NCI-H82 treated with DMSO at 0.1 percent for 48 hours (cell line): ENCODE measurements at regions not wholly inside any gene's neighbourhood (a gene's known extent, or its start where the extent isn't known, plus 50 kb on each side); places are given as distances from the start of the nearest gene placed in this dataset.
"Not testable (repeated sequence)": the region's sequence is repeated elsewhere in the genome, so short reads cannot be mapped to it uniquely, and the experiment has no call there.

Source experiments
- DNase-seq: peaks from one replicate; lab custom pipeline; 2025; ENCODE audit not compliant: unreplicated experiment; lab: John Stamatoyannopoulos, UW

DNA sequence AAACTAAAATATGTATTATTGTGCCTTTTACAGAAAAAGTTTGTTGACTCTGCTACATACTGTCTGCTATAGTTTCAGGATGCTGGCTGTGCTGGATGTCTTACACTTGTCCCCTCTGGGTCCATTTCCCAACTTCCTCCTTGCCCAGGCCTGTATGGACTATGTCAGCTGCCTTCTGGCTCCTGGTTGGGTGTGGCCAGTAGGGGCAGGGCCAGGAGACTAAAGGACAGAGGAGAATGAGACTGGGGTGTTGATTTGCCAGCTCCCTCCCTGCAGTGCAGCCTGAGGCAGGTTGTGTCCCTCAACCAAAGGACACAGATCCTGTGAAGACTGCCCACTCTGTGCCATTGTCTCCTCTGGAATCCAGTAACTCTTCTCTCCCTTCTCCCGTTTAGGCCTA lies 90.6 kb upstream of the UBE2E2 start:
- DNase-seq, result no peak

DNA sequence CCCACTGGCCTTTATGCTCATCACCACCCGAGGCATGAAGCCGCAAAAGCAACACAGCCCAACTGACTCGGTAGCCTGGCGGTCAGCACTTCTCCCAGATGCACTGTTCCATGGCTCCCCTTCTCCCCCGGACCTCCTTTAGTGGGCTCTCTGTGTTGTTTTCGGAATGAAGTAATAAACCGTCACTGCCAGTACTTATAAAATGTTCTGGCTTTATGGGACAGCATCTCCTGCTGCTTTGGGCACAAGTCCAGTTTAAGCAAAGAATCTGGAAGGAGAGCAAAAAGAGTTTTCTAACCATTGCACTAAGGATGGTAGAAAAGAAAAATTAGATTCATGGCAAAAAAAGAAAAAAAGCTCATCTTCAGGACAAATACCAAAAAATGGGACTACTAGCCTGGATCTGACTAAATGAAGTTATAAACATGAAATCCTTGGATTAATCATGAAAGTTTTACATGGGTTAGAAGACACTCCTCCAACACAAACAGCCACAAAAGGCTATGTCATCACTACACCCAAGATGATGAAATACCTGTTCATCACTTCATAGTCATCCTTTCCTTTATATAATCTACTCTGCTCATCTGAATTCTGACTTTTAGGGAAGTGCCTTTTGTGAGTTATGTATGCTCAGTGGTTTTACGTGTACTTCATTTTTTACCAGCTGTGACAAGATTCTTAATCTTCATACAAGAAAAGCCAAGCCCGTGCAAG lies 89.5 kb upstream of the UBE2E2 start:
- DNase-seq, result no peak

DNA sequence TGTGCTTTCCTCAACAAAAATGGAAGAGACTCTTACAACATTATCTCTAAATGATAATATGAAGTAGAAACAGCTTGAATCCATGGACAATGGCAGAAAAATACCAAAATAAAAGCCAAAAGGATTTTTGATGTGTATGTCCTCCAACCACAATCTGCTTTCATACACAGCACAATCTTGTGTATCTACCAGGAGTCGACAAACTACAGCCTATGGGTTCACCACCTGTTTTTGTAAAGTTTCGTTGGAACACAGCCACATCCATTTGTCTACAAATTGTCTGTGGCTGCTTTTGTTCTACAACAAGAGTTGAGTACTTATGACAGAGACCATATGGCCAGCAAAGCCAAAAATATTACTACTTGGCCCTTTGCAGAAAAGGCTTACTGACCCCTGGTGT lies 88.7 kb upstream of the UBE2E2 start:
- DNase-seq, result no peak

DNA sequence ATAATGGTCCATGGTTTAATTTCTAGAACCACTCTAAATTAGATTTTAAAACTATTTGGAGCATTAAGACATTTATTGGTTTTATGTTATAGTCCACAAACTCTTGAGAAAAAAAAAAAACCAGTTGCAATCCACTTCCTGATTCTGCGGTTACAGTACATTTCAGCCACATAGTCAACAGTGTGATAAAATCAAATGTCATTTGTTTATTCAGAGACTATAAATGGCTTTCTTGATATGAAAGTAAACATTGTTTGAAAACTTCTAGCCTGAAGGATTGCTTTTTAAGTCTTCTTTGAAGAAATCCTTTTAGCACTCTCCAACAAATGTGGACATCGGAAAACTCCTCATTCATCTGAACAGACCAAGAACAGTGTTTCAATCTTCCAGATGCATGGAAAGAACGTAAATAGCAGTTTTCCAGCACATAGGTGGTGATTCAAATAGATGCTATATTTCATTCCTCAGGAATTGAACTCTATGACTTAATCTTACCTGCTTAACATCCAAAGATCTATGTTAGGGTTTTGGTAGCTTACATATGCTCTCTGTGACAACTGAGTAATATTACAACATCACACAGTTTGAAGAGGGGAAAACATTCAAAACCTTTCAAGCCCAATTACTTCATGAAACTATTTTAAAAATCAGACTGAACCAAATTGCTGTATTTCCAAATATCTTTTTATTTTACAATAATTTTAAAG lies 87.8 kb upstream of the UBE2E2 start:
- DNase-seq, result no peak

DNA sequence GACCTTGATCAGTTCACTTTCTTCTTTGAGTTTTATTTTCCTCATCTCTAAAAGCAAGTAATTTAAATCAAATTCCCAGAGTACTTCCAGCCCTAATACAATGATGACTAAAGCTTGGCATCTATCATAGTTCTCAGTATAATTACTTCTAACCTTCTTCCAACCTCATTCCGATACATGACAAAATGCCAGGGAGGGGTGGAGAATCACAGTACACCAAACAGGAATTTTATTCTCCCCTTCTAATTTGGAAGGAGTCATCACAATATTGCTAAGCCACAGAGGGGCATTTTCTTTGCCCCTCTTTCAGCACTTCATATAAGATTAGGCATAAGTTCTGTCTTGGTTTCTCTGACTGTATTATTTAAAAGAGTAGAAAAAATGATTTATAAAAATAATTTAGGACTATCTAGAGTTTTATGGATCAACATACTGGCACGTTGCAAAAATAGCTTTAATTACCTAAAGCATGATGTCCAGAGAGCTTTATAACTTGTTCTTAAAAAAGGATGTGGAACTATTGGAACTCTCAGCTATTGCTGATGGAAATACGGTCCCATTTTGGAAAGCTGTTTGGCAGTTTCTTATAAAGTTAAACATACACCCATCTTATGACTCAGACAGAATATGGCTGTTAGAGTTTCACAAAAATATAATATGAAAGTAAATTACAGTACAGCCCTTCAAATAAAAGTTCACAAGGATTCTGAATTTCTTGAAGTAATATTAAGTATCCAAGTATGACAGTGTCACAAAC lies 86.9 kb upstream of the UBE2E2 start:
- no peak for DNase-seq

DNA sequence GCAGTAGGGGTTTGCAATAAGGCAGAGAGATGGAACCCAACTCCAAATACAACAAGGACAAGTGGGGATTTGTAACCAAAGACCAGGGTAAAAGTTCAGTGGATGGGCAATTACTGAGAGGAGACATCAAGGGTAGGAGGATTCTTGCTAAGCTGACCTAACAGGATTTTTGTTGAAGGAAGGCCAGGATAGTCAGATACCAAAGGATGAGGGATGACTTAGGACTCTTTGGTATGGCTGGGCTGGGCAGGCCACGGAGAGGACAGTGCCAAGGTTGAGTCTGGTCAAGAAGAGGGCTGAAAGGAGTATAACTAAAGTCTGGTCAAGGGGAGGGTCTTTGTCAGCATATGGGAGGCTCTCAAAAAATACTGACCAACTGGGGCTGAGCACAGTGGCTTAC lies 85.3 kb upstream of the UBE2E2 start:
- no peak for DNase-seq

DNA sequence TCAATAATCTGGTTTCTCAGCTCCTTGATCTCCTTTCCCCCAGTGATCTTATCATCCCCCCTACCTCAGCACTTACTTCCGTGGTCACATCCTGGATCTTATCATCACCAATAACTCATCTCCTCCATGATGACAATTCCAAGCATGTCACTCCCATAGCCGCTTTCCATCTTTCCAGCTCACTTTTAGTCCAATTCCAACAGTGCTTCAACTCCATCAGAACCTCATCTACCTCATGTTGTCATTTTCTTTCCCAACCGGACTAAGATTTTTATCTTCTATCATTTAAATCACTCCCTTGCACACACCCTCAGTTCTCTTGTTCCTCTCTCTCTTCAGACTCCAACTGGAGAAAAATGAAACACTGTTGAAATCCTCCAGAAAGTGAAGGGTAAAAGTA lies 75.9 kb upstream of the UBE2E2 start:
- no peak for DNase-seq

DNA sequence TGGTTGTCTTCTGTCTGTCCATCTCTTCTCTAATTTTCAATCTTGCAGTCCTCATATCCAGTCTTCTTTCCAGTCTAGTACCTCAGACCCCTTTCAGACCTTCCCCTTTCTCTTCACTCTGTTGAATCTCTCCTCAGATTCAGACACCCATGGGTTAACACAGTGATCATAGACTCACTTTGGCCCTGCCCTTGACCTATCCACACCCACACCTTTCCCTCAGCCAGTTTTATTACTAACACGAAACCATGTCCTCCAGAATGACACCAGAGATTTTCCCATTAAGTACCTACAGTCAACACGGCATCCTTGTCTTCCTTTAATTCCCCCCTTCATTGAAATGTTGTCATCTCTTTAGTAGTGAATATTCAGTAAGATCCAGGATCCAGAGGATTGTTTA lies 74.5 kb upstream of the UBE2E2 start:
- DNase-seq, result no peak

DNA sequence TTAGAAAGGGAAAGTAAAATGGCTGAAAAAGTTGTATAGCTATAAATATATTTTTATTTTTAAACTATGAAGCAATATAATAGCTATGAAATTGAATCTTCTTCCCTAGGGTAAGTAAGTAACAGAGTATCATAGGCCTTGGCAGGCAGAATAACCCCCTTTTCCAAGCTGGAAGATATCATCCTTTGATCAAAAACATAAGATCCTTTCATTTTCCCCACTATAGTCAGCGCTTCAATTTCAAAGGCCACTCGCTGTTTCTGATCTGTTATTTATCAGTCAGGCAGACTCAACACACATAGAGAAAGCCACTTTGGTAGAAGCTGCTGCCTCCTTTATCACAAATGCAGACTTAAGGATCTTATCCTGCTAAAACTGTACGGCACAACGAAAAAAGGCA lies 74.0 kb upstream of the UBE2E2 start:
- DNase-seq, result no peak

DNA sequence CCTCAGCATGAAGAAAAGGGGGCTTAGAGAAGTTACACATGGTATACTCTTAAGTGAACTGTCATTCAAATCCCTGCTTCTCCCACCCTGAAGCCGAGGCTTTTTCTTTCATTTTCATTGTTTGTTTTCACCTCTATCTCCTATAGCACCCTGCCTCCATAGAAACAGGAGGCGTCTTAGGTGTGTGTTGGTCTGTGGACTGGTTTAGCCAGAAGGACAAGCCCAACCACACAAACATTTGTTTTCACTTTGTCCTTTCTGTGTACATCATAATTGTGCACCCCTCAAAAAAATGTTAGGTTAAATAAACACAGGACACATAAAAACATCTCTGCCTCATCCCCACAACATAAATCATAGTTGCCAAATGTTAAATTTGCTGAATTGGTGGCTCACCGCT lies 73.3 kb upstream of the UBE2E2 start:
- DNase-seq, result no peak

DNA sequence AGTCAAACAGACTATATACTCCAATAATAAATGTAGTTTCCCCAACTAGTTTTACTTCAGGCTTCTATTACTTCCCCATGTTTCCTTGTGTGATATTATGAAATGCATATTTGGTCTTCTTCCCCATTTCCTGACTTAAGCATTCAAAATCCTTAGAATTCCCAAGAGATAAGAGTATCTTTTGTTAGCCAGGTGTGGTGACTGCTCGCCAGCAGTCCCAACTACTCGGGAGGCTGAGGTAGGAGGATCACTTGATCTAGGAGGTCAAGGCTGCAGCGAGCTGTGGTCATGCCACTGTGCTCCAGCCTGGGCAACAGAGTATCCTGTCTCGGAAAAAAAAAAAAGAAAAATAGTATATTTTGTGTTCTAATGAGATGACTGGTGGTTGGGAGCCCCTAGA lies 72.7 kb upstream of the UBE2E2 start:
- no peak for DNase-seq

DNA sequence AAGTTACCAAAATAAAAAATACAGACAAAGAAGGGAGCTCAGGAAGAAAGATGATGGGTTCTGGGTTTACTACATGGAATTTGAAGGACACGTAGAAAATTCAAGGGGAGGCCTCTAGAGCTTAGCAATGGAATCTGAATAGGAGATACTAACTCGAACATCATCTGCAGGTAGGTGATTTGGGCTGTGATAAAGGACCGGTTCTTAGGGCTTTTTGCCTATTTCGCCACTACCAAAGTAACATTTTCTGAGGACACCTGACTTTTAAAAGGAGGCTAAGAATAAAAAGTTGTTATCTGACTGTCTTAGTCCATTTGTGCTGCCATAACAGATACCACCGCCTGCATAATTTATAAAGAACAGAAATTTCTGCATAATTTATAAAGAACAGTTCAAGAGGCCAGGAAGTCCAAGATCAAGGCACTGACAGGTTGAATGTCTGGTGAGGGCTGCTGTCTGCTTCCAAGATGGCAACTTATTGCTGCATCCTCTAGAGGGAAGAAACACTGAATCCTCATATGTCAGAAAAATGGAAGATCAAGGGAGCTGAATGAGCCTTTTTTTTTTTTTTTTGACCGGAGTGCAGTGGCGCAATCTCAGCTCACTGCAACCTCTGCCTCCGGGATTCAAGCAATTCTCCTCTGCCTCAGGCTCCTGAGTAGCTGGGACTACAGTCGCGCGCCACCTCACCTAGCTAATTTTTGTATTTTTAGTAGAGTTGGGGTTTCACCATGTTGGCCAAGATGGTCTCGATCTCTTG lies 67.9 kb upstream of the UBE2E2 start:
- DNase-seq, result no peak

DNA sequence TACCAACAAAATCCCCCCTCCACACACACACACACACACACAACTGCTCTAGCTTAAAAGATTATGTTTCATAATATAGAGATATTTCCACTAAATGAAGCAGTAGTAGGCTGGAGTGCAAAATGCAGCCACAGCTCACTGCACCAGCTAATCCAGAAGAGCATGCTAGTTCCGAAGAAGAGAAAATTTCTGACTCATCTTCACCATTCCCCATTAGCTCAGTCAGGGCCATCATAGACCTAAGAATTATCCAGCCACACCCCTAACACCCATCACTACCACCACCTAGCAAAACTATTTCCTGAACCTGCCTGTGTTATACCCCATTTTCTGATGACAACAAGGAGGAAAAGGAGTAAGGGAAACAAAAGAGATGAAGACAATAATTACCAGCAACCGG lies 67.1 kb upstream of the UBE2E2 start:
- DNase-seq, result no peak

DNA sequence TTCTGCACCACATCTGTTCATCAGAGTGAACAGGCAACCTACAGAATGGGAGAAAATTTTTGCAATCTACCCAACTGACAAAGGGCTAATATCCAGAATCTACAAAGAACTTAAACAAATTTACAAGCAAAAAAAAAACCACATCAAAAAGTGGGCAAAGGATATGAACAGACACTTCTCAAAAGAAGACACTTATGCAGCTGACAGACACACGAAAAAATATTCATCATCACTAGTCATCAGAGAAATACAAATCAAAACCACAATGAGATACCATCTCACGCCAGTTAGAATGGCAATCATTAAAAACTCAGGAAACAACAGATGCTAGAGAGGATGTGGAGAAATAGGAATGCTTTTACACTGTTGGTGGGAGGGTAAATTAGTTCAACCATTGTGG lies 59.1 kb upstream of the UBE2E2 start:
- not testable (repeated sequence) for DNase-seq

DNA sequence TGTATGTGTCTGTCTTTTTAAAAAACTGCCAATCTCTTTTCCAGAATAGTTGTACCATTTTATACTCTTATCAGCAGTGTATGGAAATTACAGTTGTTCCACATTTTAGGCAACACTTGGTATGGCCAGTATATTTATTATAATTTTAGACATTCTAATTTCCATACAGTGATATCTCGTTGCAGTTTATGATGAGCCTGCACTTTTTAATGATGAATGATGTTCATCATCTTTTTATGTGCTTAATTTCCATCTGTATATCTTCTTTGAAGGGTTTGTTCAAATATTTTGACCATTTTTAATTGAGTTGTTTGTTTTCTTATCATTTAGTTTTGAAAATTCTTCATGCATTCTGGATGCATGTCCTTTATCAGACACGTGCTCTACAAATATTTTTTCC lies 57.0 kb upstream of the UBE2E2 start:
- no peak for DNase-seq

DNA sequence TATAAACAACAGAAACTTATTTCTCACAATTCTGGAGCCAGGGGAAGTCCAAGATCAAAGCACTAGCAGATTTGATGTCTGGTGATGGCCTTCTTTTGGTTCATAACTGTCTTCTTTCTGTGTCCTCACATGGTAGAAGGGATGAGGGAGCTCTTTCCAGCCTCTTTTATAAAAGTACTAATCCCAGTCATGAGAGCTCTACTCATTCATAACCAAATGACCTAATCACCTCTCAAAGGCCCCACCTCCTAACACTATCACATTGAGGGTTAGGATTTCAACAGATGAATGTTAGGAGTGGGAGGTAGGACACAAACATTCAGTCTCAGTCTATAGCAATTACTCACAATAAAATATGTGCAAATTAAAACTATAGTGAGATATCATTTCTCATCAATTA lies 50.1 kb upstream of the UBE2E2 start:
- no peak for DNase-seq
